ENCODE measurements at regions not wholly inside any gene's neighbourhood (a gene's known extent, or its start where the extent isn't known, plus 50 kb on each side); places are given as distances from the start of the nearest gene placed in this dataset.

- DNase-seq (ENCODE audit: low spot score) (no peak), ATAC-seq (ENCODE audit: low FRiP score) (no peak)
- TF ChIP-seq CTCF (IDR thresholded peaks at IDR 0.05), result no peak
These were observed 1241.1 kb upstream of the LRRTM1 start for GRCh38 chr2:81545626-81546025.

GRCh38 chr2:81542119-81542518 lies 1237.6 kb upstream of the LRRTM1 start:
- no peak for DNase-seq (ENCODE audit: low spot score)
- ATAC-seq (ENCODE audit: low FRiP score), result no peak
- no peak for TF ChIP-seq CTCF (IDR thresholded peaks at IDR 0.05)

GRCh38 chr2:81529944-81530343 lies 1225.4 kb upstream of the LRRTM1 start:
- no peak for TF ChIP-seq CTCF (IDR thresholded peaks at IDR 0.05)
- no peak for ATAC-seq (ENCODE audit: low FRiP score)
- DNase-seq (ENCODE audit: low spot score), result no peak

GRCh38 chr2:81528852-81529480 lies 1224.4 kb upstream of the LRRTM1 start:
- TF ChIP-seq CTCF (IDR thresholded peaks at IDR 0.05), result no peak
- ATAC-seq (ENCODE audit: low FRiP score) (no peak), DNase-seq (ENCODE audit: low spot score) (no peak)

GRCh38 chr2:81523344-81523743 lies 1218.8 kb upstream of the LRRTM1 start:
- ATAC-seq (ENCODE audit: low FRiP score) (no peak), DNase-seq (ENCODE audit: low spot score) (no peak)
- TF ChIP-seq CTCF (IDR thresholded peaks at IDR 0.05), result no peak

GRCh38 chr2:81513328-81513727 lies 1208.8 kb upstream of the LRRTM1 start:
- DNase-seq (ENCODE audit: low spot score), result no peak
- no peak for TF ChIP-seq CTCF (IDR thresholded peaks at IDR 0.05)
- no peak for ATAC-seq (ENCODE audit: low FRiP score)

- ATAC-seq (ENCODE audit: low FRiP score) (no peak), DNase-seq (ENCODE audit: low spot score) (no peak)
- TF ChIP-seq CTCF (IDR thresholded peaks at IDR 0.05), result no peak
These were observed 1201.0 kb upstream of the LRRTM1 start for GRCh38 chr2:81505586-81505985.

Data from omental fat pad (tissue), 3 donors.